Upper lobe of left lung (tissue), 6 donors: ENCODE measurements at regions not wholly inside any gene's neighbourhood (a gene's known extent, or its start where the extent isn't known, plus 50 kb on each side); places are given as distances from the start of the nearest gene placed in this dataset.

Experiments used
- ATAC-seq, 2 donors: fragments of 200-7000 bp; cut with Tn5 transposase; one replicate each; pipeline ENCODE4 v1.9.1; 2022; ENCODE audit warnings: mild to moderate bottlenecking in 2 of 2, moderate library complexity in 2 of 2; ENCODE audit not compliant: low FRiP score in 2 of 2
- DNase-seq, 2 donors: peaks; one replicate each; pipeline ENCODE4 v3.0.0-alpha.2; 2019 to 2020
- H3K27ac ChIP-seq, 4 donors: fragments of 200-600 bp; sonication (generic); one replicate each; pipeline ENCODE4 v1.5.1; 2016 to 2019
- H3K27me3 ChIP-seq, 4 donors: fragments of 200-600 bp; sonication (generic); one replicate each; pipeline ENCODE4 v1.5.1; 2017 to 2019
- H3K36me3 ChIP-seq, 4 donors: fragments of 200-600 bp; sonication (generic); one replicate each; pipeline ENCODE4 v1.5.1; 2016 to 2019
- H3K4me1 ChIP-seq, 4 donors: fragments of 200-600 bp; sonication (generic); one replicate each; pipeline ENCODE4 v1.5.1; 2018 to 2019
- H3K4me3 ChIP-seq, 4 donors: fragments of 200-600 bp; sonication (generic); one replicate each; pipeline ENCODE4 v1.5.1; 2017 to 2019; ENCODE audit warnings: mild to moderate bottlenecking in 2 of 4, moderate library complexity in 1 of 4
- H3K9me3 ChIP-seq, 4 donors: fragments of 200-600 bp; sonication (generic); one replicate each; pipeline ENCODE4 v1.5.1; 2018 to 2019
- CTCF ChIP-seq, 6 experiments: fragments of 450-650 bp in 4 of 6; fragments of 200-600 bp in 2 of 6; sonication (generic) in 2 of 6; IDR thresholded peaks; one replicate each; pipeline ENCODE4 v1.5.1; 2016 to 2019; ENCODE audit warnings: antibody characterized with exemption in 6 of 6
- EP300 ChIP-seq, 4 donors: sonication (generic); formaldehyde crosslinking; IDR thresholded peaks; one replicate each; pipeline ENCODE4 v1.5.1; 2017; ENCODE audit warnings: antibody characterized with exemption in 4 of 4, control low read depth in 2 of 4
- POLR2A ChIP-seq, 4 donors: fragments of 450-650 bp; IDR thresholded peaks; one replicate each; pipeline ENCODE4 v1.5.1; 2016 to 2017; ENCODE audit warnings: antibody characterized with exemption in 4 of 4, mild to moderate bottlenecking in 2 of 4
- POLR2AphosphoS5 ChIP-seq, 2 donors: sonication (generic); formaldehyde crosslinking; IDR thresholded peaks; one replicate each; pipeline ENCODE4 v1.5.1; 2017; ENCODE audit warnings: antibody characterized with exemption in 2 of 2
- WGBS, 2 donors: methylation state at CpG; one replicate each; pipeline ENCODE4 v1.1.5; 2017 to 2018; 5-methylcytosine and 5-hydroxymethylcytosine counted together
- donor health status: DM: no; HTN: no; CAD: no; lungs with moderate emphysema.
- donor health status: DM: no; HTN: yes; CAD: no; lungs with severe emphysema.

GRCh38 chr12:45587012-45587411, 142.5 kb upstream of the ARID2 start:
- WGBS, 2 donors, result 91 to 93% methylated on average over 2 of the region's 2 CpGs
- no peaks in the 10 kb centered on the region for H3K27me3 ChIP-seq
- TF ChIP-seq CTCF (IDR thresholded peaks at IDR 0.05) (no peak), POLR2AphosphoS5 (IDR thresholded peaks at IDR 0.05) (no peak), EP300 (IDR thresholded peaks at IDR 0.05) (no peak)
- no peak overlapping the region for H3K27ac ChIP-seq
- H3K4me1 ChIP-seq, result no peaks in the 10 kb centered on the region
- no peaks in the 10 kb centered on the region for H3K9me3 ChIP-seq
- no peak for ATAC-seq
- no peak overlapping the region for H3K4me3 ChIP-seq
- DNase-seq, result no peak
- H3K36me3 ChIP-seq, result no peaks in the 10 kb centered on the region

- ATAC-seq, result no peak
These were observed 141.5 kb upstream of the ARID2 start for GRCh38 chr12:45587877-45588533.

GRCh38 chr12:45590646-45591045, 138.9 kb upstream of the ARID2 start:
- no peak for ATAC-seq
- Histone ChIP-seq H3K27me3 (no peaks in the 10 kb centered on the region), H3K36me3 (no peaks in the 10 kb centered on the region), H3K27ac (no peak overlapping the region), H3K9me3 (no peaks in the 10 kb centered on the region), H3K4me1 (no peaks in the 10 kb centered on the region), H3K4me3 (no peak overlapping the region)
- TF ChIP-seq EP300 (IDR thresholded peaks at IDR 0.05), result no peak
- TF ChIP-seq CTCF (IDR thresholded peaks at IDR 0.05), result no peak
- no peak for TF ChIP-seq POLR2A (IDR thresholded peaks at IDR 0.05)
- TF ChIP-seq POLR2AphosphoS5 (IDR thresholded peaks at IDR 0.05), result no peak
- 87 to 88% methylated on average over 2 of the region's 2 CpGs for WGBS, 2 donors
- no peak for DNase-seq

More at GRCh38 chr12:45587877-45588533, 141.5 kb upstream of the ARID2 start:
- no peaks in the 10 kb centered on the region for H3K36me3 ChIP-seq
- H3K9me3 ChIP-seq, result no peaks in the 10 kb centered on the region
- H3K4me1 ChIP-seq, result no peaks in the 10 kb centered on the region
- H3K27ac ChIP-seq, result no peak overlapping the region
- TF ChIP-seq EP300 (IDR thresholded peaks at IDR 0.05) (no peak), POLR2AphosphoS5 (IDR thresholded peaks at IDR 0.05) (no peak), POLR2A (IDR thresholded peaks at IDR 0.05) (no peak), CTCF (IDR thresholded peaks at IDR 0.05) (no peak)
- H3K27me3 ChIP-seq, result no peaks in the 10 kb centered on the region
- WGBS, 2 donors, result 92 to 96% methylated on average over 3 of the region's 3 CpGs
- H3K4me3 ChIP-seq, result no peak overlapping the region
- DNase-seq, result no peak

- WGBS, 2 donors, result 94% methylated on average over 5 of the region's 5 CpGs
- no peak for TF ChIP-seq EP300 (IDR thresholded peaks at IDR 0.05)
- TF ChIP-seq POLR2A (IDR thresholded peaks at IDR 0.05), result no peak
- no peak for TF ChIP-seq CTCF (IDR thresholded peaks at IDR 0.05)
- no peak for TF ChIP-seq POLR2AphosphoS5 (IDR thresholded peaks at IDR 0.05)
- Histone ChIP-seq H3K4me1 (no peaks in the 10 kb centered on the region), H3K9me3 (no peaks in the 10 kb centered on the region), H3K36me3 (no peaks in the 10 kb centered on the region), H3K4me3 (no peak overlapping the region), H3K27ac (no peak overlapping the region), H3K27me3 (no peaks in the 10 kb centered on the region)
- DNase-seq (no peak), ATAC-seq (no peak)
These were observed 137.9 kb upstream of the ARID2 start for GRCh38 chr12:45591635-45592034.

- Histone ChIP-seq H3K27ac (no peak overlapping the region), H3K27me3 (no peaks in the 10 kb centered on the region), H3K4me3 (no peak overlapping the region), H3K36me3 (no peaks in the 10 kb centered on the region), H3K4me1 (no peaks in the 10 kb centered on the region), H3K9me3 (no peaks in the 10 kb centered on the region)
- 82 to 96% methylated on average over 1 of the region's 1 CpG for WGBS, 2 donors
- no peak for ATAC-seq
- DNase-seq, result no peak
- TF ChIP-seq POLR2AphosphoS5 (IDR thresholded peaks at IDR 0.05) (no peak), EP300 (IDR thresholded peaks at IDR 0.05) (no peak), CTCF (IDR thresholded peaks at IDR 0.05) (no peak), POLR2A (IDR thresholded peaks at IDR 0.05) (no peak)
These were observed 133.1 kb upstream of the ARID2 start for GRCh38 chr12:45596366-45596765.
